C1 segment of cervical spinal cord (tissue), 14 donors: ENCODE measurements at regions not wholly inside any gene's neighbourhood (a gene's known extent, or its start where the extent isn't known, plus 50 kb on each side); places are given as distances from the start of the nearest gene placed in this dataset.

Experiments used
- DNase-seq, 14 donors: peaks; one replicate each; lab custom pipeline; 2025; lab: John Stamatoyannopoulos, UW

GRCh38 chr9:13412331-13412730, 132.8 kb upstream of the MPDZ start:
- DNase-seq = peak in 1 of 14 donors; percentile 14

GRCh38 chr9:13411791-13412190, 132.3 kb upstream of the MPDZ start:
- DNase-seq = no peak

GRCh38 chr9:13410566-13411031, 131.1 kb upstream of the MPDZ start:
- no peak for DNase-seq

GRCh38 chr9:13397661-13398060, 118.2 kb upstream of the MPDZ start:
- no peak for DNase-seq

GRCh38 chr9:13397220-13397619, 117.7 kb upstream of the MPDZ start:
- DNase-seq = no peak

GRCh38 chr9:13396418-13396817, 116.9 kb upstream of the MPDZ start:
- no peak for DNase-seq

- no peak for DNase-seq
Measured at GRCh38 chr9:13395156-13395555, 115.7 kb upstream of the MPDZ start.

- DNase-seq = no peak
Measured at GRCh38 chr9:13388157-13388556, 108.7 kb upstream of the MPDZ start.

- no peak for DNase-seq
Measured at GRCh38 chr9:13387734-13388067, 108.2 kb upstream of the MPDZ start.

- DNase-seq = no peak
Measured at GRCh38 chr9:13386935-13387733, 107.6 kb upstream of the MPDZ start.

GRCh38 chr9:13386316-13386715, 106.8 kb upstream of the MPDZ start:
- DNase-seq = no peak

- DNase-seq = no peak
Measured at GRCh38 chr9:13383855-13384254, 104.4 kb upstream of the MPDZ start.

GRCh38 chr9:13383216-13383615, 103.7 kb upstream of the MPDZ start:
- DNase-seq = no peak

GRCh38 chr9:13382595-13382994, 103.1 kb upstream of the MPDZ start:
- no peak for DNase-seq

GRCh38 chr9:13380903-13381302, 101.4 kb upstream of the MPDZ start:
- DNase-seq = no peak

- DNase-seq = no peak
Measured at GRCh38 chr9:13378154-13378553, 98.7 kb upstream of the MPDZ start.

- peak in 1 of 14 donors; percentile 3 for DNase-seq
Measured at GRCh38 chr9:13377171-13377925, 97.9 kb upstream of the MPDZ start.

GRCh38 chr9:13372510-13372909, 93.0 kb upstream of the MPDZ start:
- no peak for DNase-seq

- no peak for DNase-seq
Measured at GRCh38 chr9:13369431-13369830, 89.9 kb upstream of the MPDZ start.

GRCh38 chr9:13367784-13368183, 88.3 kb upstream of the MPDZ start:
- DNase-seq = no peak

- DNase-seq = no peak
Measured at GRCh38 chr9:13364271-13365000, 84.9 kb upstream of the MPDZ start.

GRCh38 chr9:13361076-13361475, 81.6 kb upstream of the MPDZ start:
- DNase-seq = no peak
